Testis (tissue), 2 donors: ENCODE measurements at regions not wholly inside any gene's neighbourhood (a gene's known extent, or its start where the extent isn't known, plus 50 kb on each side); places are given as distances from the start of the nearest gene placed in this dataset.

Experiments
- CTCF ChIP-seq, 3 experiments: fragments of 450-650 bp in 2 of 3; fragments of 200-600 bp in 1 of 3; sonication (generic) in 1 of 3; IDR thresholded peaks; one replicate each; pipeline ENCODE4 v1.5.1; 2016 to 2019; ENCODE audit warnings: antibody characterized with exemption in 3 of 3, mild to moderate bottlenecking in 2 of 3, moderate library complexity in 1 of 3
- POLR2A ChIP-seq: fragments of 450-650 bp; IDR thresholded peaks from one replicate; pipeline ENCODE4 v1.6.1; 2017; ENCODE audit warnings: antibody characterized with exemption, mild to moderate bottlenecking, moderate library complexity

- TF ChIP-seq CTCF (IDR thresholded peaks at IDR 0.05) (no peak), POLR2A (no peak)
Observed at GRCh38 chr6:6885521-6886170, 222.1 kb upstream of the RREB1 start.
